Vagina (tissue), 2 donors: ENCODE measurements at regions not wholly inside any gene's neighbourhood (a gene's known extent, or its start where the extent isn't known, plus 50 kb on each side); places are given as distances from the start of the nearest gene placed in this dataset.
"Not testable (repeated sequence)": the region's sequence is repeated elsewhere in the genome, so short reads cannot be mapped to it uniquely, and the experiment has no call there.

Source experiments
- POLR2A ChIP-seq, 2 donors: fragments of 450-650 bp; IDR thresholded peaks; one replicate each; pipeline ENCODE4 v1.6.1; 2017; ENCODE audit warnings: antibody characterized with exemption in 2 of 2, mild to moderate bottlenecking in 2 of 2, moderate library complexity in 2 of 2
- POLR2AphosphoS5 ChIP-seq, 2 donors: sonication (generic); formaldehyde crosslinking; IDR thresholded peaks; one replicate each; pipeline ENCODE4 v1.9.0; 2017; ENCODE audit warnings: antibody characterized with exemption in 2 of 2, mild to moderate bottlenecking in 2 of 2, low read depth in 1 of 2; ENCODE audit not compliant: insufficient read depth in 1 of 2
- TF ChIP-seq, protein P1 (sequence below), 3 experiments: fragments of 450-650 bp in 2 of 3; fragments of 200-600 bp in 1 of 3; sonication (generic) in 1 of 3; IDR thresholded peaks; one replicate each; pipeline ENCODE4 v1.5.1; 2017 to 2019; ENCODE audit warnings: antibody characterized with exemption in 3 of 3, mild to moderate bottlenecking in 2 of 3, moderate library complexity in 2 of 3

DNA sequence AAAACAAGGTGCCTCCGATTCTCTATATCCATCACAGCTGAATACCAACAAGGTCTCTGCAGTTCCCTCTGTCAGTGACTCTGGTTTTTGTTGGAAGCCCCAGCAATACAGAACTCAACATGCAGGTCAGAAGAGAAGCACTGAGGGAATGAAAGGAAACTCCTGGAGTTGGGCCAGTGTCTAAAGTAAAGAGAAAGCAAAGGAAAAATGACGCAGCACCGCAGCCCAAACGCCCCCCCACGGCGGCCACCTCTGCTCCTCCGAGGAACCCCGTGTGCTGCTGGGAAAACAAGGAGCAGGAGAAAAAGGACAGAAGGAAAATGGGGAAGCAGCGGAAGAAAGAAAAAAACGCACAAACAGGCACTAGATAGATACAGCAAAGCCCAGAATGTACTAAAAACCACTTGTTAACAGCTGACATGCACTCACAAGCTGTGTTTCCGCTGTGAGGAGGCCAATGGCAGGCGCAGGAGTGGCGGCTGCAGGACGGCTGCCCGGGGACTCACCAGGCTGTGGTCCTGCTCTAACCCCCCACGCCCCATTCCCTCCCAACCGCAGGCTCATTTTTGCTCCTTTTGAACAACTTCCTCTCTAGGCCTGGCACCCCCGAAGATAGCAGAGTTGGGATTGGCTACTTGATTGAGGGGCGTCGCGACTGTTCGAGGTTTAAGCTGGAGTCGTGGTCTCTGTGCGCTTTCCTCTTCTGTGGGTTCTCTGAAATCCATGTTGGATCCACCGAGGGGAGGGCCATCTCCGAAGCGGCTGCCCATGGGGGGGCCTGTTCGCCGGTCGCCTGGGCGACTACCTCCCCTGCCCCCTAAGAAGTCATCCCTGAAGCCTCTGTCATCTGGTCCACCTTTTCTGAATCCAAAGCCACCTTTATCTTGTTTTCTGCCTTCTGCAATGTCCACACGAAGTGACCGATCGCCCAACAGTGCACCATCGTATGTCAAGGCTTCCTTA, 204.8 kb downstream of the HIBADH start:
- TF ChIP-seq, protein P1, sequence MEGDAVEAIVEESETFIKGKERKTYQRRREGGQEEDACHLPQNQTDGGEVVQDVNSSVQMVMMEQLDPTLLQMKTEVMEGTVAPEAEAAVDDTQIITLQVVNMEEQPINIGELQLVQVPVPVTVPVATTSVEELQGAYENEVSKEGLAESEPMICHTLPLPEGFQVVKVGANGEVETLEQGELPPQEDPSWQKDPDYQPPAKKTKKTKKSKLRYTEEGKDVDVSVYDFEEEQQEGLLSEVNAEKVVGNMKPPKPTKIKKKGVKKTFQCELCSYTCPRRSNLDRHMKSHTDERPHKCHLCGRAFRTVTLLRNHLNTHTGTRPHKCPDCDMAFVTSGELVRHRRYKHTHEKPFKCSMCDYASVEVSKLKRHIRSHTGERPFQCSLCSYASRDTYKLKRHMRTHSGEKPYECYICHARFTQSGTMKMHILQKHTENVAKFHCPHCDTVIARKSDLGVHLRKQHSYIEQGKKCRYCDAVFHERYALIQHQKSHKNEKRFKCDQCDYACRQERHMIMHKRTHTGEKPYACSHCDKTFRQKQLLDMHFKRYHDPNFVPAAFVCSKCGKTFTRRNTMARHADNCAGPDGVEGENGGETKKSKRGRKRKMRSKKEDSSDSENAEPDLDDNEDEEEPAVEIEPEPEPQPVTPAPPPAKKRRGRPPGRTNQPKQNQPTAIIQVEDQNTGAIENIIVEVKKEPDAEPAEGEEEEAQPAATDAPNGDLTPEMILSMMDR (IDR thresholded peaks at IDR 0.05): not testable (repeated sequence)
- TF ChIP-seq POLR2AphosphoS5 (IDR thresholded peaks at IDR 0.05; ENCODE audit: insufficient read depth in 1 of 2, low read depth in 1 of 2); POLR2A (IDR thresholded peaks at IDR 0.05): not testable (repeated sequence)
